OCI-LY1 (cell line): ENCODE measurements at regions not wholly inside any gene's neighbourhood (a gene's known extent, or its start where the extent isn't known, plus 50 kb on each side); places are given as distances from the start of the nearest gene placed in this dataset.

Experiments
- H2AFZ ChIP-seq: fragments of 200-600 bp; sonication (generic), shearing (Covaris generic); 2 replicates; pipeline ENCODE4 v1.6.0; 2014; ENCODE audit warnings: antibody characterized with exemption, mild to moderate bottlenecking, low read length
- H3F3A ChIP-seq: fragments of 200-600 bp; sonication (generic), shearing (Covaris generic); 2 replicates; pipeline ENCODE4 v1.6.0; 2014; ENCODE audit warnings: mild to moderate bottlenecking, antibody characterized with exemption, low read length, moderate library complexity; ENCODE audit not compliant: insufficient read depth
- H3K27ac ChIP-seq: fragments of 200-600 bp; sonication (generic); 2 replicates; pipeline ENCODE4 v1.5.1; 2014; ENCODE audit warnings: low read length, mixed run types, mild to moderate bottlenecking, low read depth; ENCODE audit not compliant: poor library complexity, severe bottlenecking
- H3K27me3 ChIP-seq: fragments of 200-600 bp; sonication (generic); 2 replicates; pipeline ENCODE4 v1.6.0; 2014; ENCODE audit warnings: antibody characterized with exemption, mild to moderate bottlenecking, low read length, moderate library complexity; ENCODE audit not compliant: insufficient read depth
- H3K36me3 ChIP-seq: fragments of 200-600 bp; sonication (generic); 2 replicates; pipeline ENCODE4 v1.6.1; 2014; ENCODE audit warnings: mild to moderate bottlenecking, antibody characterized with exemption, low read length, moderate library complexity, mixed read lengths; ENCODE audit not compliant: insufficient read depth
- H3K4me1 ChIP-seq: fragments of 200-600 bp; sonication (generic); 2 replicates; pipeline ENCODE4 v1.5.1; 2014; ENCODE audit warnings: mild to moderate bottlenecking, low read length, moderate library complexity; ENCODE audit not compliant: insufficient read depth, severe bottlenecking
- H3K4me2 ChIP-seq: fragments of 200-600 bp; sonication (generic), shearing (Covaris generic); 2 replicates; pipeline ENCODE4 v1.6.1; 2014; ENCODE audit warnings: low read length
- H3K4me3 ChIP-seq: fragments of 200-600 bp; sonication (generic); 2 replicates; pipeline ENCODE4 v1.5.1; 2014; ENCODE audit warnings: low read length, low read depth, mild to moderate bottlenecking, mixed read lengths; ENCODE audit not compliant: poor library complexity, severe bottlenecking
- H3K79me2 ChIP-seq: fragments of 200-600 bp; shearing (Covaris generic); 2 replicates; pipeline ENCODE4 v1.6.1; 2016; ENCODE audit warnings: mixed run types, low read length, mixed read lengths; ENCODE audit not compliant: insufficient read depth
- H3K9ac ChIP-seq: fragments of 200-600 bp; sonication (generic), shearing (Covaris generic); 2 replicates; pipeline ENCODE4 v1.6.1; 2014; ENCODE audit warnings: mild to moderate bottlenecking, low read length, mixed read lengths
- H3K9me2 ChIP-seq: fragments of 200-600 bp; sonication (generic), shearing (Covaris generic); 2 replicates; pipeline ENCODE4 v1.6.1; 2014; ENCODE audit warnings: low read depth, mild to moderate bottlenecking, low read length, mixed read lengths
- H3K9me3 ChIP-seq: fragments of 200-600 bp; shearing (Covaris generic); 2 replicates; pipeline ENCODE4 v1.6.1; 2014; ENCODE audit warnings: low read length, mixed read lengths
- H4K20me1 ChIP-seq: fragments of 200-600 bp; sonication (generic), shearing (Covaris generic); 2 replicates; pipeline ENCODE4 v1.6.0; 2016; ENCODE audit warnings: mild to moderate bottlenecking, low read length; ENCODE audit not compliant: insufficient read depth
- EZH2 ChIP-seq: fragments of 200-600 bp; sonication (generic), shearing (Covaris generic); IDR thresholded peaks from 2 replicates; pipeline ENCODE4 v1.8.0; 2017; ENCODE audit warnings: borderline replicate concordance, mixed run types, mild to moderate bottlenecking, antibody characterized with exemption, low read length, moderate library complexity, mixed read lengths
- TF ChIP-seq, protein P1 (sequence below): fragments of 200-600 bp; sonication (generic), shearing (Covaris generic); IDR thresholded peaks from 2 replicates; pipeline ENCODE4 v1.5.1; 2017; ENCODE audit warnings: mild to moderate bottlenecking, antibody characterized with exemption, low read length, moderate library complexity, mixed read lengths

- Histone ChIP-seq H3F3A (no peaks in the 10 kb centered on the region), H3K27me3 (no peaks in the 10 kb centered on the region), H3K79me2 (no peaks in the 10 kb centered on the region), H3K4me1 (peaks cover 76% of the 10 kb centered on the region), H3K4me2 (peak overlapping the region; percentile 50), H3K9me3 (peaks cover 6% of the 10 kb centered on the region), H3K36me3 (no peaks in the 10 kb centered on the region), H4K20me1 (no peaks in the 10 kb centered on the region), H3K27ac (peak overlapping the region; percentile 95), H3K4me3 (no peak overlapping the region), H2AFZ (no peak overlapping the region), H3K9ac (peak overlapping the region; percentile 36), H3K9me2 (no peaks in the 10 kb centered on the region)
- TF ChIP-seq, protein P1, sequence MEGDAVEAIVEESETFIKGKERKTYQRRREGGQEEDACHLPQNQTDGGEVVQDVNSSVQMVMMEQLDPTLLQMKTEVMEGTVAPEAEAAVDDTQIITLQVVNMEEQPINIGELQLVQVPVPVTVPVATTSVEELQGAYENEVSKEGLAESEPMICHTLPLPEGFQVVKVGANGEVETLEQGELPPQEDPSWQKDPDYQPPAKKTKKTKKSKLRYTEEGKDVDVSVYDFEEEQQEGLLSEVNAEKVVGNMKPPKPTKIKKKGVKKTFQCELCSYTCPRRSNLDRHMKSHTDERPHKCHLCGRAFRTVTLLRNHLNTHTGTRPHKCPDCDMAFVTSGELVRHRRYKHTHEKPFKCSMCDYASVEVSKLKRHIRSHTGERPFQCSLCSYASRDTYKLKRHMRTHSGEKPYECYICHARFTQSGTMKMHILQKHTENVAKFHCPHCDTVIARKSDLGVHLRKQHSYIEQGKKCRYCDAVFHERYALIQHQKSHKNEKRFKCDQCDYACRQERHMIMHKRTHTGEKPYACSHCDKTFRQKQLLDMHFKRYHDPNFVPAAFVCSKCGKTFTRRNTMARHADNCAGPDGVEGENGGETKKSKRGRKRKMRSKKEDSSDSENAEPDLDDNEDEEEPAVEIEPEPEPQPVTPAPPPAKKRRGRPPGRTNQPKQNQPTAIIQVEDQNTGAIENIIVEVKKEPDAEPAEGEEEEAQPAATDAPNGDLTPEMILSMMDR, result no peak
- no peak for TF ChIP-seq EZH2
These were observed 146.5 kb upstream of the UBE2E1 start for GRCh38 chr3:23659274-23659673.

- Histone ChIP-seq H3K27me3 (no peaks in the 10 kb centered on the region), H3K4me3 (no peak overlapping the region), H3K4me1 (peaks cover 69% of the 10 kb centered on the region), H3K36me3 (no peaks in the 10 kb centered on the region), H3K9ac (peak overlapping the region; percentile 31), H4K20me1 (no peaks in the 10 kb centered on the region), H3F3A (no peaks in the 10 kb centered on the region), H3K9me3 (peaks cover 6% of the 10 kb centered on the region), H2AFZ (no peak overlapping the region), H3K4me2 (peak overlapping the region; percentile 50; the same call in 1 of the 2 replicates), H3K27ac (peak overlapping the region; percentile 95), H3K9me2 (no peaks in the 10 kb centered on the region), H3K79me2 (no peaks in the 10 kb centered on the region)
- TF ChIP-seq EZH2, result no peak
- TF ChIP-seq, protein P1, result no peak
These were observed 145.8 kb upstream of the UBE2E1 start for GRCh38 chr3:23659840-23660430.

GRCh38 chr3:23662079-23662617 lies 143.6 kb upstream of the UBE2E1 start:
- Histone ChIP-seq H3K9me2 (no peaks in the 10 kb centered on the region), H3K4me3 (no peak overlapping the region), H3K4me1 (peaks cover 64% of the 10 kb centered on the region), H3K27ac (peak overlapping the region; percentile 52), H3F3A (no peaks in the 10 kb centered on the region), H3K27me3 (no peaks in the 10 kb centered on the region), H3K79me2 (no peaks in the 10 kb centered on the region), H3K9me3 (no peaks in the 10 kb centered on the region), H4K20me1 (no peaks in the 10 kb centered on the region), H3K36me3 (no peaks in the 10 kb centered on the region), H2AFZ (no peak overlapping the region; the same call in 1 of the 2 replicates), H3K9ac (no peak overlapping the region), H3K4me2 (peak overlapping the region; percentile 20; the same call in 1 of the 2 replicates)
- TF ChIP-seq, protein P1, result no peak
- no peak for TF ChIP-seq EZH2
